ENCODE measurements at regions not wholly inside any gene's neighbourhood (a gene's known extent, or its start where the extent isn't known, plus 50 kb on each side); places are given as distances from the start of the nearest gene placed in this dataset.

GRCh38 chrX:15143050-15143824 is 126.6 kb downstream of the ASB9 start:
- Mint-ChIP-seq H3K9me3 (no peaks in the 10 kb centered on the region), H3K4me1 (peaks cover 15 to 18% (median 17%) of the 10 kb centered on the region in 3 donors), H3K27ac (peak overlapping the region in 5 of 8 donors; percentile 5 to 90 (median 64)), H3K36me3 (no peaks in the 10 kb centered on the region), H3K4me3 (peak overlapping the region in 5 of 7 donors; percentile 16 to 53 (median 27)), H3K27me3 (peaks cover 0 to 5% of the 10 kb centered on the region in 2 donors)
- no peaks in the 10 kb centered on the region for H3K36me3 ChIP-seq (ENCODE audit: insufficient read depth, low read length)
- ChIA-PET CTCF (interaction anchor here (1.0 to 1.3 kb wide), 3 partner anchors 18 to 99 kb away, joined by 3 to 8 read pairs (median 6); no protein-coding TSS in a partner anchor), POLR2A (interaction anchor here (1.0 kb wide), 1 partner anchor 16 kb away, joined by 3 read pairs; no protein-coding TSS in a partner anchor)
- DNase-seq: peak; percentile 6 to 52 (median 23)
- no peak overlapping the region for H3K4me3 ChIP-seq (ENCODE audit: low read length)
- peaks cover 10% of the 10 kb centered on the region for H3K4me1 ChIP-seq (ENCODE audit: insufficient read depth, low read length)
- H3K27me3 ChIP-seq (ENCODE audit: insufficient read depth, low read length, poor library complexity, severe bottlenecking): no peaks in the 10 kb centered on the region
- H3K9me3 ChIP-seq (ENCODE audit: low read length): no peaks in the 10 kb centered on the region
- no peak overlapping the region for H3K27ac ChIP-seq (ENCODE audit: low read depth, low read length)

DNA sequence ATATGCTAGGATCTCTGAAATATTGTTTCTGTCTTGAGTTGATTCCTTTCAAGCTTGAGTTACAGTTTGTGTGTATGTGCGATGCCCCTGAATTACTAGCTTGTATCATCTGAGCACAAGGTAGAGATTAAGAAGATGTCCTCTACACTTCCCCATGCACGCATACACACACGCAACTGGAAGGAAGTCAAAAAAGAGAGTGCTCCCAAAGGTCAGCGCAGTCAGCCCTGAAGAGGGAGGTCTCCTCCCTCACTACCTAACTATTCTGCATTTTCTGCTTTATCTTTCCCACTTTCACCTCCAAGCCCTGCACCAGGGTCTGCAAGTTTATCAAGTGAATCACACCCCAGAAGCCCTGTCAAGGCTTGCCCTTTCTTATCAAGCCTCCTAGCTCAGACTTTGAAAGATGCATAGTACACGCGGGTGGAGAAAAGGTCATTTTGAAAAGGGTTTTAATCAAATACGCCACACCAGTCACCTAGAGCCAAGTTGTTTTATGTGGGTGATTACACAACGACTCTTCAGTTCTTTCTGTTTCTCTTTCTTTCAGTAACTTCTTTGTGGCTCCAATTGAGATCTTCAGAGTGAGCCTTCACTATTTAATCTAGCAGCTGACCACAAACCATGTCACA is 127.7 kb downstream of the ASB9 start:
- no peaks in the 10 kb centered on the region for H3K36me3 Mint-ChIP-seq
- CTCF ChIA-PET: interaction anchor here (1.0 to 1.6 kb wide), 4 partner anchors 12 to 100 kb away, joined by 3 to 8 read pairs (median 5); no protein-coding TSS in a partner anchor
- Histone ChIP-seq H3K4me3 (ENCODE audit: low read length) (no peak overlapping the region), H3K9me3 (ENCODE audit: low read length) (no peaks in the 10 kb centered on the region), H3K36me3 (ENCODE audit: insufficient read depth, low read length) (no peaks in the 10 kb centered on the region), H3K4me1 (ENCODE audit: insufficient read depth, low read length) (peaks cover 10% of the 10 kb centered on the region), H3K27ac (ENCODE audit: low read depth, low read length) (no peak overlapping the region), H3K27me3 (ENCODE audit: insufficient read depth, low read length, poor library complexity, severe bottlenecking) (no peaks in the 10 kb centered on the region)
- peak in 1 of 5 donors; percentile 6 for DNase-seq
- peak overlapping the region in 7 of 8 donors; percentile 47 to 90 (median 81) for H3K27ac Mint-ChIP-seq
- H3K27me3 Mint-ChIP-seq: peaks cover 0 to 5% of the 10 kb centered on the region in 2 donors
- H3K4me1 Mint-ChIP-seq: peaks cover 15 to 18% (median 17%) of the 10 kb centered on the region in 3 donors
- no peaks in the 10 kb centered on the region for H3K9me3 Mint-ChIP-seq
- POLR2A ChIA-PET: no interaction called here
- peak overlapping the region in 6 of 7 donors; percentile 24 to 74 (median 52) for H3K4me3 Mint-ChIP-seq

DNA sequence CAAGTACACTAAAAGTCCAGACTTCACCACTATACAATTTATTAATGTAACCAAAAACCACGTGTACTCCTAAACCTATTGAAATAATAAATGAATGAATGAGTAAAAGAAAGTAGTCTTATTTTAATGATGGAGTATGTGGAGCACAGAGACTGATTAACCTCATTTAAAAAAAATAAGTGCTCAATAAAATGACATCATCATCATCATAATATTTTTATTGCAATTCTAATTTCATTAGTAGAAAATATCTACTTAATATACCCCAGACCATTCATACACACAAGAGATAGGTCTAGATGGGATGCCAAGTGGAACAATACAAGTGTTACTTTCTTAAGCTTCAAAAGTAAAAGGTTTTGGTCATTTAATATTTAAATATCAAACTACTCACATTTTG is 133.1 kb downstream of the ASB9 start:
- no peaks in the 10 kb centered on the region for H3K4me1 ChIP-seq (ENCODE audit: insufficient read depth, low read length)
- peaks cover 0 to 2% (median 0%) of the 10 kb centered on the region in 5 donors for H3K9me3 Mint-ChIP-seq
- no peak overlapping the region for H3K27ac ChIP-seq (ENCODE audit: low read depth, low read length)
- no peaks in the 10 kb centered on the region for H3K27me3 ChIP-seq (ENCODE audit: insufficient read depth, low read length, poor library complexity, severe bottlenecking)
- peaks cover 0 to 1% (median 0%) of the 10 kb centered on the region in 3 donors for H3K36me3 Mint-ChIP-seq
- peaks cover 4 to 13% of the 10 kb centered on the region in 2 donors for H3K27me3 Mint-ChIP-seq
- H3K4me3 ChIP-seq (ENCODE audit: low read length): no peak overlapping the region
- no peaks in the 10 kb centered on the region for H3K36me3 ChIP-seq (ENCODE audit: insufficient read depth, low read length)
- peaks cover under 1 to 1% (median under 1%) of the 10 kb centered on the region in 3 donors for H3K4me1 Mint-ChIP-seq
- POLR2A ChIA-PET: no interaction called here
- no peaks in the 10 kb centered on the region for H3K9me3 ChIP-seq (ENCODE audit: low read length)
- CTCF ChIA-PET: no interaction called here
- no peak for DNase-seq
- no peak overlapping the region for H3K4me3 Mint-ChIP-seq
- H3K27ac Mint-ChIP-seq: no peak overlapping the region

DNA sequence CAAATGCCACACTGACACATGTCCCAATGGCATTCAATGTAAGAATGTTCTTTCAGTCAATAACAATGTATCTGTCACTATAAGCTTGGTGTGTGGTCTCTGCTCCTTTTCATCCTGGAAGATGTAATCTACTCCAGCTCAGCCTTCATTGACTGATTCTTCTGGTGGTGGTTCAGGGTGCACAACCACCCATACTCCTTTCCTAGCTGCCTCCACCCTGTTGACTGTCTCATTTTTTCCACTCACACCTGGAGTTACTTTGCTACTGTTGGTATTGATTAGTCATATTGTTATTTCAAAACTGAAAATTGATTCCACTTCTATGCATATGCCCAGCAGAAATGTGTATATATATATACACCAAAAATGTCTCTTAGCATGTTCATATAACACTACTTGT is 140.5 kb downstream of the ASB9 start:
- Mint-ChIP-seq H3K27ac (no peak overlapping the region), H3K4me3 (no peak overlapping the region), H3K36me3 (peaks cover 0 to 5% (median 0%) of the 10 kb centered on the region in 3 donors), H3K27me3 (peaks cover 9% of the 10 kb centered on the region in 2 donors), H3K4me1 (no peaks in the 10 kb centered on the region), H3K9me3 (peaks cover 0 to 2% (median 0%) of the 10 kb centered on the region in 5 donors)
- CTCF ChIA-PET: interaction anchor here (1.7 kb wide), 1 partner anchor 12 kb away, joined by 4 read pairs; no protein-coding TSS in a partner anchor
- Histone ChIP-seq H3K4me3 (ENCODE audit: low read length) (no peak overlapping the region), H3K4me1 (ENCODE audit: insufficient read depth, low read length) (no peaks in the 10 kb centered on the region), H3K9me3 (ENCODE audit: low read length) (no peaks in the 10 kb centered on the region), H3K27me3 (ENCODE audit: insufficient read depth, low read length, poor library complexity, severe bottlenecking) (no peaks in the 10 kb centered on the region), H3K27ac (ENCODE audit: low read depth, low read length) (no peak overlapping the region), H3K36me3 (ENCODE audit: insufficient read depth, low read length) (no peaks in the 10 kb centered on the region)
- DNase-seq: no peak
- POLR2A ChIA-PET: no interaction called here

DNA sequence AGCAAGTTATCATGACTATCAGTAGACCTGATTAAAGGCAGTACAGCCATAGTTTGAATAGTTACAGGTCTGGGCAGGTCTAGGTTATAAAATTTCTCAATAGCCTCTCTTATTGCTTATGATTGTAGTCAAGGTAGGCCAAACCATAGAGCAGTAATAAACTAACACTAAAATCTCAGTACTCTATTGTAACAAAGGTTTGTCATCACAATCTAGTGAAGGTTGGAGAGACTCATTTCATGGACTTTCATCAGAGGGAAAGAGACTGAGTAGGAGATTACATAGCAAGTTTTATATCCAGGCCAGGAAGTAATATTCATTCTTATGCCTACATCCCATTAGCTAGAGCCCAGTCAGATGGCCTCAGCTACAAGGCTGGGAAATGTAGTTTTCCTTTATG is 141.0 kb downstream of the ASB9 start:
- Histone ChIP-seq H3K27me3 (ENCODE audit: insufficient read depth, low read length, poor library complexity, severe bottlenecking) (no peaks in the 10 kb centered on the region), H3K27ac (ENCODE audit: low read depth, low read length) (no peak overlapping the region), H3K9me3 (ENCODE audit: low read length) (no peaks in the 10 kb centered on the region), H3K4me1 (ENCODE audit: insufficient read depth, low read length) (no peaks in the 10 kb centered on the region), H3K36me3 (ENCODE audit: insufficient read depth, low read length) (no peaks in the 10 kb centered on the region), H3K4me3 (ENCODE audit: low read length) (no peak overlapping the region)
- H3K9me3 Mint-ChIP-seq: peaks cover 0 to 2% (median 0%) of the 10 kb centered on the region in 5 donors
- H3K36me3 Mint-ChIP-seq: peaks cover 0 to 5% (median 0%) of the 10 kb centered on the region in 3 donors
- no peaks in the 10 kb centered on the region for H3K4me1 Mint-ChIP-seq
- CTCF ChIA-PET: interaction anchor here (1.7 kb wide), 1 partner anchor 13 kb away, joined by 4 read pairs; no protein-coding TSS in a partner anchor
- H3K27me3 Mint-ChIP-seq: peaks cover 9% of the 10 kb centered on the region in 2 donors
- H3K27ac Mint-ChIP-seq: no peak overlapping the region
- POLR2A ChIA-PET: no interaction called here
- no peak overlapping the region for H3K4me3 Mint-ChIP-seq
- DNase-seq: no peak

DNA sequence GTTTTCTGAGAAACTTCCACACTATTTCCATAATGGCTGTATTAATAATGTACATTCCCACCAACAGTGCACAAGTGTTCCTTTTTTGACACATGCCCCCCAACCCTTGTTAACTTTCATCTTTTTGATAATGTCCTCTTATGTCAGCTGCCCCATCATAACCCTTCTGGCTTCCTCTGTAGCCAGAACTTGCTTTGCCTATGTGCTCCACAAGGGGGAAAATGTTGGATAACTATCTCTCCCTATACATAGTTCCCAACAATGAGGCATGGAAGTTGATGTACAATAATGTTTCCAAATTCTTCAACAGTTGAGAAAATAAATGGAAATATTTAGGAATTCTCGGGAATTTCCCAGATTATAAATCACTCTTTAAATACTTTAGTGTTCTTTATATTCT is 142.9 kb downstream of the ASB9 start:
- POLR2A ChIA-PET: no interaction called here
- no peak for DNase-seq
- CTCF ChIA-PET: no interaction called here
- H3K9me3 ChIP-seq (ENCODE audit: low read length): no peaks in the 10 kb centered on the region
- no peak overlapping the region for H3K4me3 Mint-ChIP-seq
- peaks cover 0 to 5% (median 0%) of the 10 kb centered on the region in 3 donors for H3K36me3 Mint-ChIP-seq
- H3K4me1 ChIP-seq (ENCODE audit: insufficient read depth, low read length): no peaks in the 10 kb centered on the region
- no peaks in the 10 kb centered on the region for H3K4me1 Mint-ChIP-seq
- H3K27me3 ChIP-seq (ENCODE audit: insufficient read depth, low read length, poor library complexity, severe bottlenecking): no peaks in the 10 kb centered on the region
- no peaks in the 10 kb centered on the region for H3K36me3 ChIP-seq (ENCODE audit: insufficient read depth, low read length)
- H3K27me3 Mint-ChIP-seq: peaks cover 2 to 6% of the 10 kb centered on the region in 2 donors
- no peak overlapping the region for H3K27ac ChIP-seq (ENCODE audit: low read depth, low read length)
- no peaks in the 10 kb centered on the region for H3K9me3 Mint-ChIP-seq
- H3K27ac Mint-ChIP-seq: no peak overlapping the region
- H3K4me3 ChIP-seq (ENCODE audit: low read length): no peak overlapping the region

GRCh38 chrX:15116900-15117299 is 153.0 kb downstream of the ASB9 start:
- Mint-ChIP-seq H3K4me3 (no peak overlapping the region), H3K4me1 (no peaks in the 10 kb centered on the region), H3K36me3 (no peaks in the 10 kb centered on the region), H3K27me3 (peaks cover 0 to 2% of the 10 kb centered on the region in 2 donors), H3K9me3 (no peaks in the 10 kb centered on the region), H3K27ac (peak overlapping the region in 1 of 8 donors; percentile 10)
- H3K27me3 ChIP-seq (ENCODE audit: insufficient read depth, low read length, poor library complexity, severe bottlenecking): no peaks in the 10 kb centered on the region
- no peak overlapping the region for H3K27ac ChIP-seq (ENCODE audit: low read depth, low read length)
- no peaks in the 10 kb centered on the region for H3K4me1 ChIP-seq (ENCODE audit: insufficient read depth, low read length)
- H3K36me3 ChIP-seq (ENCODE audit: insufficient read depth, low read length): no peaks in the 10 kb centered on the region
- ChIA-PET CTCF (no interaction called here), POLR2A (no interaction called here)
- no peak for DNase-seq
- no peak overlapping the region for H3K4me3 ChIP-seq (ENCODE audit: low read length)
- no peaks in the 10 kb centered on the region for H3K9me3 ChIP-seq (ENCODE audit: low read length)
